ENCODE measurements at regions not wholly inside any gene's neighbourhood (a gene's known extent, or its start where the extent isn't known, plus 50 kb on each side); places are given as distances from the start of the nearest gene placed in this dataset.

DNA sequence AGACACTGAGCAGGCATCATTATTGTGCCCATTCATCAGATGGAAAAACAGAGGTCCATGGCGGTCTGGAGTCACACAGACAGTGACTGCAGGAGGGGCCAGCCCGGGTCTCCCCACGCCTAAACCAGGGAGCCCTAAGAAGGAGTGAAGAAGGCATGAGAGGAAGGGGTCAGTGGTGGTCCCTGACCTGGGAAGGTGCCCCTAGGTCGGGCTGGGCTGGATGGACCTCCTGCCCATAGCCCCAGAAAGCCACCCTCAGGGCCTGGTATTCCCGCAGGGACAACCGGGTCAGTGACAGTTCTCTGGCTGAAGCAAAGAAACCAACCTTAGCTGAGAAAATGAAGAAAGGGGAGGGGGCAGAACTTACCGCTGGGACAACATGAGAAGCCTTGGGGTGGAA is 163.4 kb upstream of the C1orf174 start:
- TF ChIP-seq, protein P1, sequence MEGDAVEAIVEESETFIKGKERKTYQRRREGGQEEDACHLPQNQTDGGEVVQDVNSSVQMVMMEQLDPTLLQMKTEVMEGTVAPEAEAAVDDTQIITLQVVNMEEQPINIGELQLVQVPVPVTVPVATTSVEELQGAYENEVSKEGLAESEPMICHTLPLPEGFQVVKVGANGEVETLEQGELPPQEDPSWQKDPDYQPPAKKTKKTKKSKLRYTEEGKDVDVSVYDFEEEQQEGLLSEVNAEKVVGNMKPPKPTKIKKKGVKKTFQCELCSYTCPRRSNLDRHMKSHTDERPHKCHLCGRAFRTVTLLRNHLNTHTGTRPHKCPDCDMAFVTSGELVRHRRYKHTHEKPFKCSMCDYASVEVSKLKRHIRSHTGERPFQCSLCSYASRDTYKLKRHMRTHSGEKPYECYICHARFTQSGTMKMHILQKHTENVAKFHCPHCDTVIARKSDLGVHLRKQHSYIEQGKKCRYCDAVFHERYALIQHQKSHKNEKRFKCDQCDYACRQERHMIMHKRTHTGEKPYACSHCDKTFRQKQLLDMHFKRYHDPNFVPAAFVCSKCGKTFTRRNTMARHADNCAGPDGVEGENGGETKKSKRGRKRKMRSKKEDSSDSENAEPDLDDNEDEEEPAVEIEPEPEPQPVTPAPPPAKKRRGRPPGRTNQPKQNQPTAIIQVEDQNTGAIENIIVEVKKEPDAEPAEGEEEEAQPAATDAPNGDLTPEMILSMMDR (IDR thresholded peaks at IDR 0.05): no peak
- TF ChIP-seq POLR2A (IDR thresholded peaks at IDR 0.05): no peak
